ENCODE measurements at regions not wholly inside any gene's neighbourhood (a gene's known extent, or its start where the extent isn't known, plus 50 kb on each side); places are given as distances from the start of the nearest gene placed in this dataset.

DNA sequence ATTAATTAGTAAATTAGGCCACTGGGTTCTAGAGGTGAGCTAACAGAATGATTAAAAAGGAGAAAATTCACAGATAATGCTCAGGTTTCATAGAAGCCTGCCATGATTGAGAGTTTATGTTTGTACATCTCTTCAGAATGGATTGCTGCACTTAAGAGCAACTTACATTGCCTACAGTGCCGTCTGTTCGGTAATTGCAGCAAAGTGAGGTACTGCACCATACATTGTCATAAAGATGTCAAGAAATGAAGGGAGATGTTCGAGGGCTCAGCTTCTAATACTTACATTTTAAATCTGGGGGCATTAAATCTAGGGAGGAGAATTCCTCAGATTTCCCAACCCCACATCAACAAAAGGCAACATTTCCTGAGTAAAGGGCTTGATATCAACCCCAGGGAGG is 976.2 kb upstream of the FANCL start:
- H3K27ac ChIP-seq (replicated peaks) = no peak overlapping the region
- no peak for TF ChIP-seq CTCF (IDR thresholded peaks at IDR 0.05; ENCODE audit: insufficient read depth, low read length)
- peaks cover 2% of the 10 kb centered on the region for H3K27me3 ChIP-seq (ENCODE audit: insufficient read depth, poor library complexity, severe bottlenecking)
- no peak overlapping the region for H3K4me3 ChIP-seq (replicated peaks; ENCODE audit: insufficient read depth, low read length)
- DNase-seq (ENCODE audit: low read depth in 1 of 2, low spot score in 1 of 2) = no peak

GRCh38 chr2:59206361-59206760 is 965.2 kb upstream of the FANCL start:
- no peak for DNase-seq (ENCODE audit: low read depth in 1 of 2, low spot score in 1 of 2)
- Histone ChIP-seq H3K27ac (replicated peaks) (no peak overlapping the region), H3K4me3 (replicated peaks; ENCODE audit: insufficient read depth, low read length) (no peak overlapping the region), H3K27me3 (ENCODE audit: insufficient read depth, poor library complexity, severe bottlenecking) (no peaks in the 10 kb centered on the region)
- TF ChIP-seq REST (IDR thresholded peaks at IDR 0.05; ENCODE audit: insufficient replicate concordance, low read depth) (no peak), POLR2AphosphoS5 (IDR thresholded peaks at IDR 0.05; ENCODE audit: low read depth) (no peak), CTCF (IDR thresholded peaks at IDR 0.05; ENCODE audit: insufficient read depth, low read length) (no peak), SPI1 (IDR thresholded peaks at IDR 0.05; ENCODE audit: borderline replicate concordance, low read depth) (no peak), GABPA (IDR thresholded peaks at IDR 0.05; ENCODE audit: low read depth) (no peak)

DNA sequence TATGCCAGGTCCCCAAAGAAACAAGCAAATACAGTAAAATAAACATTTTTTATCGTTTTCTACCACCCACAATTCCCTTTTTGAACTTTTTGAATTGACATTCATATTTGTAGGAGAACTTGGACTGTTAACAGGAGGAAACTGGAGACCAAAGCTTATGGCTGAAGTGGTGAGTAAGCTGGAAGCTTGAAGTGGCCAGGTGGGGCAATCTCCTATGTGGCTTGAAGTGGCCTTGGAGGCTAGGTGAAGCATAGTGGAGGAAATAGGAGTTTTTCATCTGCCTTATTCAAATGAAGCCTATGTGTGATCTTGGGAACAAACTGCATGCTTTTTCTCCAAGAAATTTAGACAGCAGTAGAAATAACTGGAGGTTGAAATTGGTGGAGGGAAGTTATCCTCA is 962.9 kb upstream of the FANCL start:
- no peaks in the 10 kb centered on the region for H3K27me3 ChIP-seq (ENCODE audit: insufficient read depth, poor library complexity, severe bottlenecking)
- no peak for TF ChIP-seq GABPA (IDR thresholded peaks at IDR 0.05; ENCODE audit: low read depth)
- no peak for TF ChIP-seq CTCF (IDR thresholded peaks at IDR 0.05; ENCODE audit: insufficient read depth, low read length)
- no peak for TF ChIP-seq REST (IDR thresholded peaks at IDR 0.05; ENCODE audit: insufficient replicate concordance, low read depth)
- no peak for TF ChIP-seq POLR2AphosphoS5 (IDR thresholded peaks at IDR 0.05; ENCODE audit: low read depth)
- no peak for TF ChIP-seq SPI1 (IDR thresholded peaks at IDR 0.05; ENCODE audit: borderline replicate concordance, low read depth)
- no peak for DNase-seq (ENCODE audit: low read depth in 1 of 2, low spot score in 1 of 2)
- no peak overlapping the region for H3K27ac ChIP-seq (replicated peaks)
- no peak overlapping the region for H3K4me3 ChIP-seq (replicated peaks; ENCODE audit: insufficient read depth, low read length)

DNA sequence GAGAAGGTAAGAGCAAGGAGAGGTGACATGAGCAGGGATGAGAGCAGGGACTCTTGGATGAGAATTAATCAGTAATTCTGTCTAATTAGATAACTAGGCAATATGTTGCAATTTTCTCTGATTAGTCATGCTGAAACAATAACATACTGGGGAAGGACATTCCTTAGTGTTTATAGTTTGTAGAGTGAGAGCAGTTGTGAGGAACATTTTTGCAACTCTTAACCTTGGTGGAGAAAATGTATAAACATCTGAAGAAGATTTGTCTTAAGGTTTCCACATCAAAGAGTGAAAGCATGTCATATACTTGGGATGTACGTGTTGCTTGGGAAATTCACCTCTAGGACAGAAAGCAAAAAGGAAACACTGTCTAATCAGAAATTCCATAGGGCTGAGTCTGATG is 955.4 kb upstream of the FANCL start:
- TF ChIP-seq SPI1 (IDR thresholded peaks at IDR 0.05; ENCODE audit: borderline replicate concordance, low read depth) (no peak), CTCF (IDR thresholded peaks at IDR 0.05; ENCODE audit: insufficient read depth, low read length) (no peak), REST (IDR thresholded peaks at IDR 0.05; ENCODE audit: insufficient replicate concordance, low read depth) (no peak), GABPA (IDR thresholded peaks at IDR 0.05; ENCODE audit: low read depth) (no peak), POLR2AphosphoS5 (IDR thresholded peaks at IDR 0.05; ENCODE audit: low read depth) (no peak)
- H3K27ac ChIP-seq (replicated peaks) = no peak overlapping the region
- no peak overlapping the region for H3K4me3 ChIP-seq (replicated peaks; ENCODE audit: insufficient read depth, low read length)
- DNase-seq (ENCODE audit: low read depth in 1 of 2, low spot score in 1 of 2) = no peak
- H3K27me3 ChIP-seq (ENCODE audit: insufficient read depth, poor library complexity, severe bottlenecking) = no peaks in the 10 kb centered on the region

Measured in HL-60 (cell line).